DOHH2 (cell line): ENCODE measurements at regions not wholly inside any gene's neighbourhood (a gene's known extent, or its start where the extent isn't known, plus 50 kb on each side); places are given as distances from the start of the nearest gene placed in this dataset.

Experiments
- H3F3A ChIP-seq: fragments of 200-600 bp; sonication (generic), shearing (Covaris generic); 2 replicates; pipeline ENCODE4 v1.6.0; 2016; ENCODE audit warnings: antibody characterized with exemption, mild to moderate bottlenecking; ENCODE audit not compliant: control insufficient read depth, insufficient read depth
- H3K27ac ChIP-seq: fragments of 200-600 bp; sonication (generic); 2 replicates; pipeline ENCODE4 v1.5.1; 2014; ENCODE audit warnings: low read depth, mild to moderate bottlenecking, low read length, moderate library complexity
- H3K27me3 ChIP-seq: fragments of 200-600 bp; sonication (generic); 2 replicates; pipeline ENCODE4 v1.6.1; 2014; ENCODE audit warnings: mild to moderate bottlenecking, low read length, mixed read lengths; ENCODE audit not compliant: control insufficient read depth
- H3K36me3 ChIP-seq: fragments of 200-600 bp; sonication (generic); 2 replicates; pipeline ENCODE4 v1.6.1; 2014; ENCODE audit warnings: mild to moderate bottlenecking, low read length, moderate library complexity, mixed read lengths; ENCODE audit not compliant: control insufficient read depth
- H3K4me1 ChIP-seq: fragments of 200-600 bp; sonication (generic); 2 replicates; pipeline ENCODE4 v1.6.1; 2014; ENCODE audit warnings: mild to moderate bottlenecking, low read length, mixed read lengths; ENCODE audit not compliant: control insufficient read depth
- H3K4me2 ChIP-seq: fragments of 200-600 bp; sonication (generic); 2 replicates; pipeline ENCODE4 v1.6.0; 2014; ENCODE audit warnings: mild to moderate bottlenecking, low read length, moderate library complexity
- H3K4me3 ChIP-seq: fragments of 200-600 bp; sonication (generic); 2 replicates; pipeline ENCODE4 v1.5.1; 2014; ENCODE audit warnings: mild to moderate bottlenecking, low read length, mixed read lengths
- H3K79me2 ChIP-seq: fragments of 200-600 bp; sonication (generic); 2 replicates; pipeline ENCODE4 v1.6.1; 2014; ENCODE audit warnings: mild to moderate bottlenecking, low read length, mixed read lengths; ENCODE audit not compliant: control insufficient read depth
- H3K9me2 ChIP-seq: fragments of 200-600 bp; sonication (generic); replicated peaks from 2 replicates; pipeline ENCODE4 v1.6.1; 2014; ENCODE audit warnings: mild to moderate bottlenecking, low read length, mixed read lengths; ENCODE audit not compliant: control insufficient read depth
- H3K9me3 ChIP-seq: fragments of 200-600 bp; sonication (generic); 2 replicates; pipeline ENCODE4 v1.6.1; 2014; ENCODE audit warnings: antibody characterized with exemption, low read length, mixed read lengths; ENCODE audit not compliant: control insufficient read depth, insufficient read depth
- H4K20me1 ChIP-seq: fragments of 200-600 bp; sonication (generic); 2 replicates; pipeline ENCODE4 v1.6.0; 2014; ENCODE audit warnings: low read depth, mild to moderate bottlenecking, antibody characterized with exemption, low read length, moderate library complexity; ENCODE audit not compliant: control insufficient read depth, insufficient read depth
- EZH2phosphoT487 ChIP-seq: fragments of 200-600 bp; sonication (generic); IDR thresholded peaks from 2 replicates; pipeline ENCODE4 v1.6.1; 2017; ENCODE audit warnings: borderline replicate concordance, mild to moderate bottlenecking, antibody characterized with exemption, low read length, moderate library complexity, mixed read lengths
- TF ChIP-seq, protein P1 (sequence below): fragments of 200-600 bp; sonication (generic); IDR thresholded peaks from one replicate; pipeline ENCODE4 v1.5.1; 2014; ENCODE audit warnings: antibody characterized with exemption, mild to moderate bottlenecking, low read depth, low read length; ENCODE audit not compliant: poor library complexity, severe bottlenecking

GRCh38 chr5:105213078-105213477, 1650.5 kb upstream of the NUDT12 start:
- no peaks in the 10 kb centered on the region for H3K79me2 ChIP-seq
- no peaks in the 10 kb centered on the region for H3K9me2 ChIP-seq
- no peak overlapping the region for H3K27ac ChIP-seq
- no peaks in the 10 kb centered on the region for H4K20me1 ChIP-seq
- no peak for TF ChIP-seq EZH2phosphoT487
- TF ChIP-seq, protein P1, sequence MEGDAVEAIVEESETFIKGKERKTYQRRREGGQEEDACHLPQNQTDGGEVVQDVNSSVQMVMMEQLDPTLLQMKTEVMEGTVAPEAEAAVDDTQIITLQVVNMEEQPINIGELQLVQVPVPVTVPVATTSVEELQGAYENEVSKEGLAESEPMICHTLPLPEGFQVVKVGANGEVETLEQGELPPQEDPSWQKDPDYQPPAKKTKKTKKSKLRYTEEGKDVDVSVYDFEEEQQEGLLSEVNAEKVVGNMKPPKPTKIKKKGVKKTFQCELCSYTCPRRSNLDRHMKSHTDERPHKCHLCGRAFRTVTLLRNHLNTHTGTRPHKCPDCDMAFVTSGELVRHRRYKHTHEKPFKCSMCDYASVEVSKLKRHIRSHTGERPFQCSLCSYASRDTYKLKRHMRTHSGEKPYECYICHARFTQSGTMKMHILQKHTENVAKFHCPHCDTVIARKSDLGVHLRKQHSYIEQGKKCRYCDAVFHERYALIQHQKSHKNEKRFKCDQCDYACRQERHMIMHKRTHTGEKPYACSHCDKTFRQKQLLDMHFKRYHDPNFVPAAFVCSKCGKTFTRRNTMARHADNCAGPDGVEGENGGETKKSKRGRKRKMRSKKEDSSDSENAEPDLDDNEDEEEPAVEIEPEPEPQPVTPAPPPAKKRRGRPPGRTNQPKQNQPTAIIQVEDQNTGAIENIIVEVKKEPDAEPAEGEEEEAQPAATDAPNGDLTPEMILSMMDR = no peak
- H3F3A ChIP-seq = no peaks in the 10 kb centered on the region
- no peak overlapping the region for H3K4me2 ChIP-seq
- no peaks in the 10 kb centered on the region for H3K27me3 ChIP-seq
- no peak overlapping the region for H3K4me3 ChIP-seq
- no peaks in the 10 kb centered on the region for H3K9me3 ChIP-seq
- no peaks in the 10 kb centered on the region for H3K36me3 ChIP-seq
- no peaks in the 10 kb centered on the region for H3K4me1 ChIP-seq

DNA sequence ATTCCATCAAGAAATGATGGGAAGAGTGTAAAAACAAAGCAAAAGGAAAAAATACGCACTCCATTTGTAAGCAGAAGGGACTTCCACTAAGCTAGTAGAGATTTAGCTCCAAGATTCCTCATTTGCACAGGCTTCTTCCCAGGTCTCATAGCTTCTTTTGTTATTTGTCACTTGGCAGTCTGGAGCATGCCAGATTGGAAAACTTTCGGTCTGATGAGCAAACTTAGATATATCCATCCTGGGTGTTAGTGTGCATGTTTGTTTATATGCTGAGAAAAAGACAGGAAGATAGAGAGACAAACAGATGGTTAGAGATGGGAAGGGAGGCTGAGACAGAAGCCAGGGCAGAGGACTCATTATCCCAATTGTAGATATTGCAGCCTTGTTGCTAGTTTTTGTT, 1644.5 kb upstream of the NUDT12 start:
- Histone ChIP-seq H3K9me2 (no peaks in the 10 kb centered on the region), H3K4me3 (no peak overlapping the region), H3K36me3 (no peaks in the 10 kb centered on the region)

GRCh38 chr5:105197531-105197930, 1634.9 kb upstream of the NUDT12 start:
- H3K27ac ChIP-seq = no peak overlapping the region
- H3K9me3 ChIP-seq = no peaks in the 10 kb centered on the region
- H3F3A ChIP-seq = no peaks in the 10 kb centered on the region
- H3K79me2 ChIP-seq = no peaks in the 10 kb centered on the region
- H3K36me3 ChIP-seq = no peaks in the 10 kb centered on the region
- TF ChIP-seq, protein P1 = no peak
- TF ChIP-seq EZH2phosphoT487 = no peak
- no peaks in the 10 kb centered on the region for H3K9me2 ChIP-seq
- no peak overlapping the region for H3K4me3 ChIP-seq
- no peak overlapping the region for H3K4me2 ChIP-seq
- no peaks in the 10 kb centered on the region for H4K20me1 ChIP-seq
- no peaks in the 10 kb centered on the region for H3K27me3 ChIP-seq
- no peaks in the 10 kb centered on the region for H3K4me1 ChIP-seq

More for the DNA sequence above, 1644.5 kb upstream of the NUDT12 start:
- Histone ChIP-seq H3K27ac (no peak overlapping the region), H4K20me1 (no peaks in the 10 kb centered on the region), H3K9me3 (no peaks in the 10 kb centered on the region), H3K79me2 (no peaks in the 10 kb centered on the region), H3K4me1 (no peaks in the 10 kb centered on the region), H3K4me2 (no peak overlapping the region), H3K27me3 (no peaks in the 10 kb centered on the region), H3F3A (no peaks in the 10 kb centered on the region)
- TF ChIP-seq EZH2phosphoT487 = no peak
- TF ChIP-seq, protein P1 = no peak

- no peaks in the 10 kb centered on the region for H4K20me1 ChIP-seq
- no peaks in the 10 kb centered on the region for H3K9me2 ChIP-seq
- H3K27ac ChIP-seq = no peak overlapping the region
- H3K4me2 ChIP-seq = no peak overlapping the region
- TF ChIP-seq, protein P1 = no peak
- TF ChIP-seq EZH2phosphoT487 = no peak
- no peaks in the 10 kb centered on the region for H3K27me3 ChIP-seq
- no peaks in the 10 kb centered on the region for H3K36me3 ChIP-seq
- H3K9me3 ChIP-seq = no peaks in the 10 kb centered on the region
- H3K4me3 ChIP-seq = no peak overlapping the region
- no peaks in the 10 kb centered on the region for H3K79me2 ChIP-seq
- H3K4me1 ChIP-seq = no peaks in the 10 kb centered on the region
- no peaks in the 10 kb centered on the region for H3F3A ChIP-seq
Observed at GRCh38 chr5:105195765-105196164, 1633.2 kb upstream of the NUDT12 start.
